Left lung (tissue), 4 donors: ENCODE measurements at regions not wholly inside any gene's neighbourhood (a gene's known extent, or its start where the extent isn't known, plus 50 kb on each side); places are given as distances from the start of the nearest gene placed in this dataset.

ENCODE experiments used
- ATAC-seq: fragments of 200-7000 bp; cut with Tn5 transposase; one replicate; pipeline ENCODE4 v1.9.1; 2020; ENCODE audit warnings: moderate library complexity
- DNase-seq, 4 donors: peaks; one replicate each; pipeline ENCODE4 v3.0.0-alpha.2; 2013 to 2020
- H3K27ac ChIP-seq, 2 donors: fragments of 200-600 bp; sonication (generic) in 1 of 2; one replicate each; pipeline versions ENCODE4 v1.5.0 to v1.8.0; 2020 to 2021
- H3K27me3 ChIP-seq, 2 donors: fragments of 200-600 bp; sonication (generic) in 1 of 2; one replicate each; pipeline versions ENCODE4 v1.5.0 to v1.8.0; 2020 to 2021
- H3K36me3 ChIP-seq, 2 donors: fragments of 200-600 bp; sonication (generic) in 1 of 2; one replicate each; pipeline versions ENCODE4 v1.5.0 to v1.8.0; 2020 to 2021
- H3K4me1 ChIP-seq, 2 donors: fragments of 200-600 bp; one replicate each; pipeline ENCODE4 v1.8.0; 2021
- H3K4me3 ChIP-seq, 2 donors: fragments of 200-600 bp; sonication (generic) in 1 of 2; one replicate each; pipeline versions ENCODE4 v1.5.0 to v1.8.0; 2020 to 2021; ENCODE audit warnings: mild to moderate bottlenecking in 1 of 2
- H3K9me3 ChIP-seq, 2 donors: fragments of 200-600 bp; sonication (generic) in 1 of 2; one replicate each; pipeline versions ENCODE4 v1.5.0 to v1.8.0; 2020 to 2021
- intact Hi-C, 2 donors: fragments of 100-400 bp; cut with DNase I; formaldehyde crosslinking; loops; one replicate each; pipeline versions ENCODE4 v1.11.2 to v1.14.2; 2022
- TF ChIP-seq, protein P1 (sequence below), 2 donors: fragments of 200-600 bp; sonication (generic) in 1 of 2; IDR thresholded peaks; one replicate each; pipeline versions ENCODE4 v1.5.0 to v1.8.0; 2021; ENCODE audit warnings: antibody characterized with exemption in 2 of 2
- donor health status: DM: no; HTN: yes; CAD: no.
- donor health status: DM: no; HTN: no; CAD: no.

DNA sequence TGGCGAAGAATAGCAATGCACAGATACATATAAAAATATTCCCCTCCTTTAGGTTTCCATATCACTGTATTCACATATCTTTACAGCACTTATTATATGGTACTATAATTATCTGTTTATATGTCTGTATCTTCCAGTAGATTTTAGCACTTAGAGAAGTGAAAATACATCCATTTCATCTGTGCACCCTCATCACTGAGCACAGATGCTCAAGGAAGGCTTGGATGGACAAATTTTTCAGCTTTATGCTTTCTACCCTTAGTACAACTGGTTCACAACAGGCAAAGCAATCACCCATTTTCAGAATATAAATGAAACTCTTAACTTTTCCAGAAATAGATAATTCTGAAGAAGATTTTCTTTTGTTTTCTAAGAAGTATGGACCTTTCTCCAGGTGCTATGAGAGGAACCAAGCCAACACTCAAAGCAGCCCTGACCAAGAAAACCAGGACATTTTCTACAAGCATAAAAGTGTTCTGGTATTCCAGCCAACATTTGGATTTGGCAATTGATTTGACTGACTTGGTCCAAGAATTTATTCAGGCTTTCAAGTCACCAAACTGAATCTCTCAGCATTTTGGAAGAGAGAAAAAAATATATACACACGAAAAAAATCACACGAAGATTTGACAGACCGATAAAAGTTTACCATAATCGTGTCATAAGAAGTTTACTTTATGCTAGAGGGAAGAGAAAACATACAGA is 170.2 kb upstream of the CD180 start:
- DNase-seq (no peak), ATAC-seq (no peak)
- no peaks in the 10 kb centered on the region for H3K9me3 ChIP-seq
- H3K36me3 ChIP-seq = no peaks in the 10 kb centered on the region
- no peak overlapping the region for H3K27ac ChIP-seq
- H3K4me3 ChIP-seq = no peak overlapping the region
- intact Hi-C loops = no loop called here
- TF ChIP-seq, protein P1, sequence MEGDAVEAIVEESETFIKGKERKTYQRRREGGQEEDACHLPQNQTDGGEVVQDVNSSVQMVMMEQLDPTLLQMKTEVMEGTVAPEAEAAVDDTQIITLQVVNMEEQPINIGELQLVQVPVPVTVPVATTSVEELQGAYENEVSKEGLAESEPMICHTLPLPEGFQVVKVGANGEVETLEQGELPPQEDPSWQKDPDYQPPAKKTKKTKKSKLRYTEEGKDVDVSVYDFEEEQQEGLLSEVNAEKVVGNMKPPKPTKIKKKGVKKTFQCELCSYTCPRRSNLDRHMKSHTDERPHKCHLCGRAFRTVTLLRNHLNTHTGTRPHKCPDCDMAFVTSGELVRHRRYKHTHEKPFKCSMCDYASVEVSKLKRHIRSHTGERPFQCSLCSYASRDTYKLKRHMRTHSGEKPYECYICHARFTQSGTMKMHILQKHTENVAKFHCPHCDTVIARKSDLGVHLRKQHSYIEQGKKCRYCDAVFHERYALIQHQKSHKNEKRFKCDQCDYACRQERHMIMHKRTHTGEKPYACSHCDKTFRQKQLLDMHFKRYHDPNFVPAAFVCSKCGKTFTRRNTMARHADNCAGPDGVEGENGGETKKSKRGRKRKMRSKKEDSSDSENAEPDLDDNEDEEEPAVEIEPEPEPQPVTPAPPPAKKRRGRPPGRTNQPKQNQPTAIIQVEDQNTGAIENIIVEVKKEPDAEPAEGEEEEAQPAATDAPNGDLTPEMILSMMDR (IDR thresholded peaks at IDR 0.05) = no peak
- no peaks in the 10 kb centered on the region for H3K4me1 ChIP-seq
- no peaks in the 10 kb centered on the region for H3K27me3 ChIP-seq

DNA sequence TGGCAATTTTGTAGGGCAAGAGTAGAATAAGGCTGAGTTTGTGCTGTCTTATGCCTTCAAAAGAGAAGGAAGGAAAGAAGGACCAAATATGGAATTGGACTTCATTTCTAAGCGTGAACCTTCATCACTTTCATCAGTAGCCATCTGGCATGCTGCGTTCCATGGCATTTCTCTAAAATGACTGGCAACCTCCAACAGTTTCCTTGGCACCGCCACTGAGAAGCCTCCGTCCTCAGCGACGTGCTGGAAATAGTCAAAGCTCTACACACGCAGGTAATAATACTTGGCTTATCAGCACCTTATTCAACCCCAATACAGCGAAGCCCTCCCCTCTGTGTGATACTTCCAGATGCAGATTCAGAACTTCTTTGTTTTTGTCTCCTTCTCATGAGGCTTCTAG is 169.7 kb upstream of the CD180 start:
- Histone ChIP-seq H3K36me3 (no peaks in the 10 kb centered on the region), H3K4me3 (no peak overlapping the region), H3K4me1 (no peaks in the 10 kb centered on the region), H3K9me3 (no peaks in the 10 kb centered on the region), H3K27me3 (no peaks in the 10 kb centered on the region), H3K27ac (no peak overlapping the region)
- DNase-seq (no peak), ATAC-seq (no peak)
- TF ChIP-seq, protein P1 (IDR thresholded peaks at IDR 0.05) = no peak
- intact Hi-C loops = no loop called here

- intact Hi-C loops = no loop called here
- no peaks in the 10 kb centered on the region for H3K36me3 ChIP-seq
Observed at GRCh38 chr5:67364381-67364970, 167.9 kb upstream of the CD180 start.

GRCh38 chr5:67363963-67364362 is 167.4 kb upstream of the CD180 start:
- H3K27me3 ChIP-seq = no peaks in the 10 kb centered on the region
- TF ChIP-seq, protein P1 (IDR thresholded peaks at IDR 0.05) = no peak
- no peaks in the 10 kb centered on the region for H3K36me3 ChIP-seq
- H3K9me3 ChIP-seq = no peaks in the 10 kb centered on the region
- no peaks in the 10 kb centered on the region for H3K4me1 ChIP-seq
- DNase-seq (no peak), ATAC-seq (no peak)
- no peak overlapping the region for H3K27ac ChIP-seq
- no peak overlapping the region for H3K4me3 ChIP-seq
- intact Hi-C loops = no loop called here

More at GRCh38 chr5:67364381-67364970, 167.9 kb upstream of the CD180 start:
- DNase-seq (no peak), ATAC-seq (no peak)
- Histone ChIP-seq H3K4me1 (no peaks in the 10 kb centered on the region), H3K27ac (no peak overlapping the region), H3K4me3 (no peak overlapping the region), H3K9me3 (no peaks in the 10 kb centered on the region), H3K27me3 (no peaks in the 10 kb centered on the region)
- TF ChIP-seq, protein P1 (IDR thresholded peaks at IDR 0.05) = no peak

DNA sequence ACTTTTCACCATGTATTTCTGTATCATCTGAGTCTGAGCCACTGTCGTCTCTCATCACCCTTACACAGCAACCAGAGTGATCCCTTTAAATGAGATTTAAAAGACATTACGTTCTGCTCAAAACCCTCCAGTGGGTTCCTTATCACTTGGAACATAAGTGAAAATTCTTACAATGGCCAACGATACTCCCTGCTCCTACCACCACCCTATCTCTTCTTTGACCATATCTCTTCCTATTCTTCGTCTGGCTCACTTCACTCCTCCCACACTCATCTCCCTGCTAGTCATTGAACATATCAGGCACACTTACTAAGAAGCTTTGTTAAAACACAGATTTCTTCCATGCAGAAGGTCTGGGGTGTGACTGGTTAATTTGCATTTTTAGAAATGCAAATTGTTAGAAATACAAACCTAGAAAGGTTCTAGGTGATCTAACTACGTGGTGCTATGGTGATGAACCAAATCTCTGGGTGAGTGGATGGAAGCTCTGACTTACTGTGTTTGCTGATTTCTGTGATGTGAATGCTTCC is 166.6 kb upstream of the CD180 start:
- Histone ChIP-seq H3K36me3 (no peaks in the 10 kb centered on the region), H3K27me3 (no peaks in the 10 kb centered on the region), H3K27ac (no peak overlapping the region), H3K4me1 (no peaks in the 10 kb centered on the region), H3K4me3 (no peak overlapping the region), H3K9me3 (no peaks in the 10 kb centered on the region)
- intact Hi-C loops = no loop called here
- ATAC-seq (no peak), DNase-seq (no peak)
- TF ChIP-seq, protein P1 (IDR thresholded peaks at IDR 0.05) = no peak
